GM18858 (cell line): ENCODE measurements at regions not wholly inside any gene's neighbourhood (a gene's known extent, or its start where the extent isn't known, plus 50 kb on each side); places are given as distances from the start of the nearest gene placed in this dataset.

Experiments
- ATAC-seq: cut with Tn5 transposase; IDR thresholded peaks from one replicate; pipeline ENCODE4 v1.9.1; 2021; ENCODE audit not compliant: unreplicated experiment

DNA sequence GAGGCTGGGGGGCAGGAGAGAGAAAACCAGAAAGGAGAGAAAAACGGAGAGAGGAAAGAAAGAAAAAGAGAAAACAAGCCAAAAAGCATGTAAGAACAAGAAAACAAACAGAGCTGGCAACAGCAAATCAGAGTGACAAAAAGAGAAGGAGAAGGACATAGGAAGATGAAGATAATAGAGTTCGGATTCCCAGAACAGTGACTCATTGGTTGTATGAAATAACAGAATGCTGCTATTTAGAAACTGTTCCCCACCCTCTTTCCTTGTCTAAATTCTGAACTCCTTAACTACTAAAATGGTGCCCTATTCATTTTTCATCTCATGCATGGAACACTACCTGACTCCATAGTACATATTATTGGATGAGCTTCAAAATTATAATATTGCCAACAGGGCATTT lies 317.4 kb downstream of the C11orf87 start:
- no peak for ATAC-seq

DNA sequence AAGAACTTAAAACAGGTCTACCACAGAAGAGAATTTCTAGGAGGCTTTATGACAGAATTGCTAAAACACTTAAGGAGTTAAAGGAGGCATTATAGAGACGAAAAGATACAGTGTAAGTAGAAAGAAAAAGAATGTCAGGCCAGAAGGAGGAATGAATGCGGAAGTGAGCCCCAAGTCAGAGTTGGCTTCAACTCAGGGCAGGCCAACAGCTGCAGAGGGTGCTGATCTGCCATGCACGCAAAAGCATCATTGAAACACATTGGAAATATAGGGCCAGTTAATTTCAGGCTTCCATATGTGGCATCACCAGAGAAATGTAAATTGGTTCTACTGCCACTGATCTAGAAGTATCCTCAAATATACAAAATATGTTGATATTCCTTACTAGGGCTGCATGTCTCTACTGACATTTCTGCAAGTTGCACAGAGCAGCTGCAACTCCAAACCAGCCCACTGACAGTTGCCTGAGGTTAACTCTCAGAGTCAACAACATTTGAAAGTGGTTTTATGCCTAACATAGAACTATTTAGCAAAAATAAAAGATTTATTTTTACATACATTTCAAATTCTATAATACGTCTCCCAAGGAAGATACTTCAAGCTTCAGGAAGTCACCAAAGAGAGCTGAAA lies 324.1 kb downstream of the C11orf87 start:
- ATAC-seq: no peak

DNA sequence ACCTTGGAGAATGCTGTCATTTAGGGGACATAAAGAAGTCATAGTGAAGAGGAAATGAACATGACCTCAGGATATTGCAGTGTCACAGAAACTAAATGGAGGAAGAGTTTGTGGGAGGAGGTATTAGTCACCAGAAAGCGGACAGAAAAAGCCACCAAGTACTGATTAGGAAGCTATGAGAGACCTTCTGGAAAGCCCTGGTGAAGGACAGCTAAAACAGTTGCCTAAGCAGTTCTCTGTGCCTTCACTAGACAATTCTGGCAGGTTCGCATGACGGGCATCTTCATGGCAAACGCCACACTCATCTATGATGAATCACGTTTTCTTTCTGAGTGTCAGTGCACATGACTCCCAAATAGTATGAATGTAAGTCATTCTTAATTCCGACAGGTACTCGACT lies 325.8 kb downstream of the C11orf87 start:
- ATAC-seq: no peak

DNA sequence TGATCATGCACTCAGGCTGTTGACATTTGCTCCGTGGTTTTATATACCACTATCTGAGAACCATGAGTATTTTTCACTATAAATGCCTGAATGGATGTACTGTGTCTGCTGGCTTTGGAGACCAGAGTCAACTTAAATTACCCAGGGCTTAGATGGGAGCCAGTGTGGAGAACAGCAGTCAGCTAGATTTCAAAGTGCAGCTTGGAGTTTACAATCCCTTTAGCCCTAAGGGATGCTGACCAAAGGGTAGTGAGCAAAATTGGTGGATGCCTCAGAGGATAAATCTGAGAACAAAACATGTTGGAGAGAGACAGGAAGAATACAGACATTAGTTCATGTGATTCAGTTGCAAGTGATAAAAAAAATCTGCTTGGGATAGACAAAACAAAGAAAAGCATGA lies 327.5 kb downstream of the C11orf87 start:
- no peak for ATAC-seq

DNA sequence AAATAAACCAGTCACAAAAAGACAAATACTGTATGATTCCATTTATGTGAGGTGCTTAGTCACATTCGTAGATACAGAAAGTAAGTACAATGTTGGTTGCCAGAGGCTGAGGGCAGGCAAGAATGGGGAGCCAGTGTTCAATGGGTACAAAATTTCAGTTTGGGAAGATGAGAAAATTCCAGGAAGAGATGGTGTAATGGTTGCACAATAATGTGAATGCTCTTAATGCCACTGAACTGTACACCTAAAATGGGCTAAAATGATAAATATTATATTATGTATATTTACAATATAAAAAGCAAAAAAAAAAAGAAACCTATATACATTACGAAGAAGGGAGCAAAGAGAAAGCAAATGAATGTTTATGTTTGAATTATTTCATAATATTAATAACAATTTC lies 329.0 kb downstream of the C11orf87 start:
- no peak for ATAC-seq

DNA sequence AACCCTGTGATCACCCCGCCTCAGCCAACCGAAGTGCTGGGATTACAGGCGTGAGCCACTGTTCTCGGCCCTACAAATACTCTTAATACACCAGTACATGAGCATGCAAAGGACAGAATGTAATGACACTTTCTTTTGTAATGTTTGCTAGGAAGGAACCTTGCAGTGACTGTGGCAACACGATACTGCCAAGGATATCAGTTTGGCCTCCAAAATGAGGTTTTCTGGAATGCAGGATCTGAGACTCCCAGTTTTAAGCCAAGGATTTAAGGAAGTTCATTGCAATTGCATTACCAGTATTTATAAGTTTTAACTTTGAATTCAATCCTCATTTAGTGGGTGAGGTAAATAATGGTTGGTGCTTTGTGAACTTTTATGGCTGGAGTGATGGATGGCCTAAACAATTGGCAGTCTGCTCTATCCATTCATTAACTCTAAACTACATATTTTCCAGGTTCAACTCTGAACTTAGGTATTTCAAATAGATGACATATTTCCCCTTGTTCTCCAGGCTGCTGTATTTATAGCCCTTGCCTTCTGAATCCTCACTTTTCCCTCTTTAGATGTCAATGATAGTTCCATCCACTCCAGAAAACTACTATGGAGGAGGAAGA lies 330.3 kb downstream of the C11orf87 start:
- no peak for ATAC-seq

DNA sequence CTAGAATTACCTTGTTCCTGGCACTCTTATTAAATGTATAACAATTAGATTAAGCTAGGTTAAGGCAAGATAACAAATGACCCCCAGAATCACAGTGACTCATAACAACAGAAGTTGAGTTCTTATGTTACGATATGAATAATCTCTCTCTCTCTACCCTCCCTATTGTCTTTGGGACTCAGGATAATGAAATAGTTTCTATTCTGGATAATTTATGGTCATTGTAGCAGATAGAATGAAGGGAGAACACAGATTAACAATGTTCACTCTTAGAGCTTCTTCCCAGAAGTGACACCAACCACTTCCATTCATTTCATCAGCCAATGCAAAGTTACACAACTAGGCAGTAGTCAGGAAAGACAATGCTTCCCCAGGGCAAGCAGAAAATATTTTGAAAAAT lies 334.5 kb downstream of the C11orf87 start:
- ATAC-seq: no peak

DNA sequence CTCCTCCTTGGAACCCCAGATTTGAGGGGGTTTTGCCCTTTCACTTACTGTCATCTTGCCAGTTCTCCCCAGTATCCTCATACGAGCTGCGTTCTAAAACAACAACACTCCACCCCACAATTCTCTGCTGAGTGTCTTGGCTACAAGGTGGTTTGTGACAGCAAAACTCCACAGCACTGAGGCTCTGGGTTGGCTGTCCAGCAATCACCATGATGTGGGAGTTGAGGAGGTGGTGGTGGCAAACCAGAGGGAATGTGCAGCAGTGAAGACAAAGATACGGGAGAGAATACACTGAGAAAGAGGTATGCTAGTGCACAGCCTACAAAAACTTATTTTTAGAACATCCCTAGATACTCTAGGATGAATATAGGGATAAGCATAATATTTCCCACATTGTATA lies 335.0 kb downstream of the C11orf87 start:
- ATAC-seq: no peak

DNA sequence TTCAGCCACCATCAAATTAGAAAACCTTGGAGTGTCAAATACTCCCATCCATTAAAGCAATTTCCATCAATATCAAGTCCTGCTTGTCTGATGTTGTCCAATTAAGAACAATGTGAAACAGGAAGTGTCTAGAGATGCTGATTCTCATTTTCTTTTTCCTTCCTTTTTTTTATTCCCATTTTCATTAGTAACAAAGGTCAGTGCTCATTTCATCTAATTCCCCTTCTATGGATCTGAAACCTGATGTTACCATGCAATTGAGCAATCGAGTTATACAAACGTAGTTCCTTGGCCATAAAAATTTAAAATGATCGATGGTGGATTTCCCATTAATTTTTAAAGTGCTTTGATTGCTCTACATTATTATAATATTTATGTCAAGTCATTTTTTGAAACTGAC lies 330.6 kb upstream of the ZC3H12C start:
- no peak for ATAC-seq

DNA sequence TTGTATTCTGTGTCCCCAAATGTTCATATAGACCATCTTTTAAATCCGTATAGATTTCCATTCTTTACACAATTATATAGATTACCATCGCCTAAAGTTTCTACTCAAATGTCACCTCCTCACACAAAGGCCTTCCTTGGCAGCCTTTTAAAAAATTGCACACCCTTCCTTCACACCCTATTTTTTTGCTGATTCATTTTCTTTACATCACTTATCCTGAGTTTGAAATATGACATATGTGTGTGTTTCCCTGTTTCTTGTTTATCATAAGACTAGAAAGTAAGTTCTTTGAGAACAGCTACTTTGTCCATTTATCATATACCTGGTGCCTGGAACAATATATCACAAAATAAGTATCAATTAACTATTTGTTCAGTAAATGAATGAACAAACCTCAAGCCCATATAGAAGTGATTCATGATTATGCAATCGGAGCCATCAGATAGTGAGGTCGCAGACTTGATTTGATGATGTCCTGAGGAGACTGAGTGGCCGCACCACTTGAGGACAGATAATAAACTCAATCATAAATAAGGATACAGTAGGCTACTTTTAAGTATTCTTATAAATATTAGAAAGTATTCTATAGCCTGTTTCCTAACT lies 327.4 kb upstream of the ZC3H12C start:
- no peak for ATAC-seq

DNA sequence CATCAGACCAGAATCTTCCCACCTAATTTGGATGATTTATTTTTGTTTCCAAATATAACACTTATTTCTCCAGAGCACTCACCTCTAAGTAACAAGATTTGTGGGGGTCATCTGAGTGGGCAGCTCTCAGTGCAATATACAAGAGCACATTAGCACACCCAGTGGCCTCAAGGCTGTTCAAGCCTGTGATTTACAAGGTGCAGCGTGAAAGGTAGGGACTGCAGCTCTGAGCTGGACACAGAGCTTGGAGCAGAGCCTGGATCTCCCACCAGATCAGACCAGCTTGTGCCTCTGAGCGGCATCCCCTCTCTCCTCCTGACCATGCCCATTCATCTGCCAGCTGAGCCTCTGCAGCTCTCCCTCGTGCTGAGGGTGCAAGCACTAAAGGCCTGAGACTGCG lies 323.3 kb upstream of the ZC3H12C start:
- no peak for ATAC-seq

DNA sequence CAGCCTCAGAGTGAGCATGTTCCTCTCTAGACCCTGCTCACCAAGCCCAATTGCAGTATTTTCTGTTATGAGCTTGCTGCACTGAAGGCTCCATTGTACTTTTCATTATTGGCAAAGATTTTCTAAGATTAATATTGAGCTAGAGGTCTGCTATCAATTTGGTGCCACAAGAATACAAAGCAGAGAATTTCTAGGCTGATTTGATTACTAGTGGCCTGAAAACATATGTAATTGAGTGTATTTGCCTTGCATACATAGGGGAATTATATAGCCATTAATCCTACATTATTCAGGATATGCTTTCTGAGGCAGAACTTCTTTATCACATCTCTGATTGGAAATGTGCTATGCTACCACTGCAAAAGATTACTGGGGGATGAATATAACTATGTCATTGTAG lies 322.9 kb upstream of the ZC3H12C start:
- ATAC-seq: no peak

DNA sequence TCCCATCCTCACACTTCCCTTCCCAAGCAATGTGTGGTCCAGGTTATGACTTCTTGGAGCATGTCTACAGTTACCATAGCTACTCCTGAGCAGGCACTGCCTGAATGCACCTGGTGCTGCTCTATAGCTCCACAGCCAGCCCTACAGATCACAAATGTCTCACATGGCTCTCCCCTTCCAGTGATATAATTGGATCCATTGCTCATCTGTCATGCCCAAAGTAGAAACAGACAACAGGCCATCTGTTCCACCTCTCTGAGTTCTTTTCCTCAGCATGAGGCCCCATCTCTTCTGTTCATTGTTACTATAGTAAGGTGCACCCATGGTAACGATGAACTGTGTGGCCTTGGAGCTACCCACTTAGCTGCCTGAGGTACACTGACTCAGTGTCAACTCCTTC lies 320.3 kb upstream of the ZC3H12C start:
- ATAC-seq: no peak

DNA sequence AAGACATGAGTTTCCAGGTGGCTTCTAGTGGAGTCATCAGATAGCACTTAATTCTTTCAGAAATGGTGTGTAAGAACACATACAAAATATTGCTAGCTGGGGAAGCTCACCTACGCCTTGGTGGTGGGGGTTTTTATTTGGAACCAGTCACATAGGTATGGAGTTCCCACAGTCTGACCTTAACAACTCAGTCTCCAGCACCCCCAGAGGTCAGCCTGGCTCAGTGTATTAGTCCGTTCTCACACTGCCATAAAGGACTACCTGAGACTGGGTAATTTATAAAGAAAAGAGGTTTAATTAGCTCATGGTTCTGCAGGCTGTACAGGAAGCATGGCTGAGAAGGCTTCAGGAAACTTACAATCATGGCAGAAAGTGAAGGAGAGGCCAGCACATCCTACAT lies 317.5 kb upstream of the ZC3H12C start:
- ATAC-seq: no peak

DNA sequence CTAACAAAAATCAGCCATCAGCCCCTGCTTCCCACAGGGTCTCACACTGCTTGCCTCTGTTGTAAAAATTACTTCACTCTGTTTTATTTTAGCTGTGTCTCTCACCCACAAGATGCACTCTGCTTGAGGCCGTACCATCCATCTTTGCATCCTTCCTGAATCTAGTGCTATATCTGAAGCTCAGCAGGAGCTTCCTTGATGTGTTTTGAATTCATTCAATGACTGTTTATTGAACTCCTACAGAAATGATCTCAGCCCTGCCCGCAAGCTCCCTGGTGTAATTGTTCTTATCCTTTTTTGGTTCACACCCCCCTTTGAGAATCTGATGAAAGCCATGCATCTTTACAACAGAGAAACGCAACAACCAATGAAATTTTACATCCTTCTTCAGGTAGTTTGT lies 310.2 kb upstream of the ZC3H12C start:
- no peak for ATAC-seq

DNA sequence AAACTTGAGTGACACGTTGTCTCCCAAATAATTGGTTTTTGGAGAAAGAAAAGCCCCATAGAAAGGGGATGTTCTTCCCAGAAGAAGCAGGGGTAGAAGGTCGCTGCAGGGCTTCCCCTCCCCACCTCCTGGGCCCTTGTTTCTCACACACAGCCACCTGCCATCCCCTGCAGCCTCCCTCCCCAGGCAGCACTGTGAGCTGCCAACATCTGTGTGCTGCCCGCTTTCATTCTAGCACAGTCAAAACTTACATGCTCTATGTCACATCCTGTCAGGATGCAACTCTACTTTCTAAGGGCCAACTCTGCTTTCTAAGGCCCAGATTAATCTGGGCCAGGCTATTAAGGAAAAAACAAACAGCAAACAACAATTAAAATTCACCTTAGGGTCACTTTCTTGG lies 309.4 kb upstream of the ZC3H12C start:
- peak; percentile 98 for ATAC-seq

DNA sequence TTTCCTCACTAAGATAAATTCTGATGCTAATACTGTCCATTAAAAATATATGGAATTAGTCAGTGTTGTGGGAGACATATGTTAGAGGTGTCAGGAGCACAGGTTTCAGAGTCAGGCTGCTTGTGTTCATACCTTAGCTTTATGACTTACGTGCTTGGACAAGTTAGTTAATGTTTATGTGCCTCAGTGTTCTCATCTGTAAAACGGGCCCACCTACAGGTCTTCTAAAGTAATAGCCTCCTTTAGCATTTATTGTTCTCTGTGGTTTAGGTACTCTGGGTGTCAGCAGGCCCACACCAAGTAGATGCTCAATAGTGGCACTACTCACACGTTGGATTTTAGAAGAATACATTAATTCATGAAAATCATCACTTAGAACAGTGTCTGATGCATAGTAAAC lies 308.7 kb upstream of the ZC3H12C start:
- ATAC-seq: no peak

DNA sequence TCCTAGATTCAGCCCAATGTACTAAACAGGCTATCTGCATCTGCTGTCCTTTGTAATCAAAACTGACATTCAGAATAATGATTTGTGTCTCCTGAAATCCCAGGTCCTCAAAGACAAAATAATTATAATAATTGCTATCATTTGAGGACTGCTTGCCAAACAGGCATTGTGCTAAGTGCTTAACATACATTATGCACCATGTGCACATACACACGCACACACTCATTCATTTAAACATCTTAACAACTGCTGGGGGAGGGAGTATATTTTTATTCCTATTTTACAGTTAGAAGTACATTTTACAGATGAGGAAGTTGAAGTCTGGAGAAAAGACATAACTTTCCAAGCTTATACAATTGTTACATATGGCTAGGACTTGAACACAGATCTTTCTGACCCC lies 308.0 kb upstream of the ZC3H12C start:
- no peak for ATAC-seq

DNA sequence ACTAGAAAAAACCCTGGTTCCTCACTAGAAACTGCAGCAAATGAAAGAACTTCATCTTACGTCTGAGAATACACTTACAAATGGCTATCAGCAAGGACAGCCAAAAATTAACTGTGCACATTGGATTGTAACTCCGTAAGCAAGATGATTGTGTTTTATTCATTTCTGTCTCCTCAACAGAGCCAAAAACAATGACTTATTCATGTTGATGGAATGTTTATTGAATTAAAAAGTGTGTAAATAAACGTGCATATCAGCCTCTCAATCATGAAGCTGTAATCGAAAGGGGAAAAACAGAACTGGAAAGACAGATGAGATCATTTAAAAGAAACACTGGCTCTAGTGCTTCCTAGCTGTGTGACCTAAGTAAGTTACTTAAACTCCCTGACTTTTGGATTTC lies 307.5 kb upstream of the ZC3H12C start:
- ATAC-seq: no peak

DNA sequence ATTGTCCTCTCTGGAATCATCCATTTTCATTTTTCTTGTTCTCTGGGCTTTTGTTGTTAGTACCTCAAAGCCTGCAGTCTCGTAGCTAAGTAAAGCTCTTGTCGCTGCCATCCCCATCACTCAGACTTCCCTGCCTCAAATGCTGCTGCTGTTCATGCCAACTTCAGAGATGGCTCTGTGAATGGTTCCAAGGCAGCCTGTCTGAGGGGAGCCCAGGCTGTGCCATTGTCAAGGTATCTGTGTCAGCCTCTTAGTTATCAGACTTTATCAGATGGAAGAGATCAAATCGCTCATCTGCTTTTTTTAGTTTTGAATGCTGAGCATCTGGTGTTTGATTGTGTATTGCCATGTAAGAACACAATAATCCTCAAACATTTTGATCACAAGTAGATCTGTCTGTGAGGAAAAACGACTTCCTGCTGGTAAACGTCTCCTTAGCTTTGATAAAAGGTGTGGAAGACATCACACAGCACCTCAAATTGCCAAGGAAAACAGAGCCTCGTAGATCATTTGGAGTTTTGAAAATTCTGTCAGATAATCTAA lies 304.2 kb upstream of the ZC3H12C start:
- ATAC-seq: no peak

DNA sequence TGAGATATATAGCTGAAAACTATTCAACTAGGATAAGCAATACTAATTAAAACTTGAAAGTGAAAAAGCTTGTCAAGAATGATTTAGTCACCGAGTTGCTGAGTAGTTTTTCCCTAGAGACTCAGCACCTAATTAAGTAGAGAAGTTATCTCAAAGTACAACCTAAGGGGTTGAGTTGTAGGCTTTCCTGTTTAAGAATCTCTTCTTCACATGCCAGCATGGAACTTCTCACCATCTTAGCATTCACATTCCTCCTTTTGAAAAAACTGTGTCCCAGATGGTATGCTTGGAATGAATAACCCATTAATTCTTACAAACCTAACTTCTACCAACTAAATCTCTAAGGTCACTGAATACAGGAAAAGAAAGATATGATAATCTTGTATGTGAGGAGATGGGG lies 303.3 kb upstream of the ZC3H12C start:
- no peak for ATAC-seq

DNA sequence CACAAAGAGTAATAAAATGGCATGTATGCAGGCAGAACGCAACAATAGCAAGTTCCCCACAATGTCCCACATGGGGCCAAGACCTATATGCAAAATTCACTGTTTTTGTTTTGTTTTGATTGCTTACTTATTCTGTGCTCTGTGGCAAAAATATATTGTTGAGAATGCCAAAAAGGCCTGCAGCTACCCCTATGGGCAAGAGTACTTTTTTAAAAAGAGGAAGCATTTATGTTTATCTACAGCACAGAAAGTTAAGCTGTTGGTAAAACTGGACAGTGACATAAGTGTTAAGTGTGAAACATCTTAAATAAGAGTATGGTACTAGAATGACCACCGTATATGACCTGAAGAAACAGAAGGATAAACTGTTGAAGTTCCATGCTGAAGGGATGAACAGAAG lies 301.9 kb upstream of the ZC3H12C start:
- ATAC-seq: no peak

DNA sequence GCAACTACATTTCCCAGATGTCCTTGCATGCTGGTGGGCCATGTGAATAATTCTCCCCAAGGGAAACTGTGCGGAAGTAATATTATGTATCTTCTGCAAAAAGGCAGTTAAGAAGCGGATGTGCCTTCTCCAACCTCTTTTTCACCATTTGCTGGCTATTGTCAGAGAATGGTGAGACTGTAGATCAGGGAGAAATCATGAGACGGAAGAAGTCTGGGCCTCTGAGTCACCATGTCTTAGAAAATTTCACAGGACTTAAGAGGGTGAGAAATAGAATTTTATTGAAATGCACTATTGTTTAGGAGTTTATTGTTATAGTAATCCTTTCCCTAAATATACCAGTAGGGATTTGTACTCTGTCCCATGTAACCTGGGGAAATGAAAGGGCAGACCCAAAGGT lies 298.7 kb upstream of the ZC3H12C start:
- ATAC-seq: no peak
